MCF 10A (cell line): ENCODE measurements at regions not wholly inside any gene's neighbourhood (a gene's known extent, or its start where the extent isn't known, plus 50 kb on each side); places are given as distances from the start of the nearest gene placed in this dataset.
"Not testable (repeated sequence)": the region's sequence is repeated elsewhere in the genome, so short reads cannot be mapped to it uniquely, and the experiment has no call there.

ENCODE experiments used
- BruUV-seq: library from RNA; stranded (reverse); fragments of 400-500 nt; replicated peaks from 2 replicates; lab custom pipeline; 2021; lab: Mats Ljungman, UMichigan
- CTCF ChIA-PET: fragments of 300-600 bp; sonication (Branson Sonifier 250); formaldehyde crosslinking; extraction: SDS; loops from one replicate; lab custom pipeline; 2021; ENCODE audit warnings: antibody characterized with exemption, inconsistent platforms; lab: Yijun Ruan, JAX
- POLR2A ChIA-PET: fragments of 300-600, 350-650 bp; sonication (Branson Sonifier 250); formaldehyde crosslinking; extraction: SDS; loops from one replicate; lab custom pipeline; 2020; ENCODE audit warnings: antibody characterized with exemption, inconsistent platforms; lab: Yijun Ruan, JAX
- DNase-seq: peaks from one replicate; pipeline ENCODE4 v3.0.0-alpha.2; 2018; ENCODE audit not compliant: unreplicated experiment
- H3K27ac Mint-ChIP-seq: one replicate; pipeline ENCODE4 v1.8.0; 2022; ENCODE audit warnings: mild to moderate bottlenecking, low read depth, mixed read lengths; ENCODE audit not compliant: unreplicated experiment
- H3K27me3 Mint-ChIP-seq: one replicate; pipeline ENCODE4 v1.8.0; 2022; ENCODE audit warnings: mixed read lengths; ENCODE audit not compliant: insufficient read depth, unreplicated experiment
- H3K36me3 Mint-ChIP-seq: one replicate; pipeline ENCODE4 v1.8.0; 2022; ENCODE audit warnings: mild to moderate bottlenecking, moderate library complexity, mixed read lengths; ENCODE audit not compliant: insufficient read depth, unreplicated experiment
- H3K4me1 Mint-ChIP-seq: one replicate; pipeline ENCODE4 v1.8.0; 2022; ENCODE audit warnings: mixed read lengths; ENCODE audit not compliant: insufficient read depth, unreplicated experiment
- H3K4me3 Mint-ChIP-seq: one replicate; pipeline ENCODE4 v1.8.0; 2022; ENCODE audit warnings: mild to moderate bottlenecking, moderate library complexity, mixed read lengths; ENCODE audit not compliant: unreplicated experiment
- H3K9me3 Mint-ChIP-seq: one replicate; pipeline ENCODE4 v1.8.0; 2022; ENCODE audit warnings: mixed read lengths; ENCODE audit not compliant: unreplicated experiment
- CTCF ChIP-seq: fragments of 200-600 bp; IDR thresholded peaks from one replicate; pipeline ENCODE4 v1.8.0; 2022; ENCODE audit warnings: antibody characterized with exemption, mild to moderate bottlenecking; ENCODE audit not compliant: unreplicated experiment
- intact Hi-C: fragments of 100-400 bp; cut with micrococcal nuclease; formaldehyde crosslinking; loops from 2 replicates; pipeline ENCODE4 v1.14.1; 2022

- no peaks in the 10 kb centered on the region for H3K27me3 Mint-ChIP-seq
- ChIA-PET CTCF (no interaction called here), POLR2A (no interaction called here)
- peaks cover 14% of the 10 kb centered on the region for H3K4me1 Mint-ChIP-seq
- no peak for TF ChIP-seq CTCF
- H3K9me3 Mint-ChIP-seq, result no peaks in the 10 kb centered on the region
- BruUV-seq, result no TSS peak
- DNase-seq, result no peak
- no peaks in the 10 kb centered on the region for H3K36me3 Mint-ChIP-seq
- intact Hi-C loops, result no loop called here
- no peak overlapping the region for H3K27ac Mint-ChIP-seq
- H3K4me3 Mint-ChIP-seq, result no peak overlapping the region
Observed at GRCh38 chr7:12030116-12030515, 181.0 kb upstream of the TMEM106B start.

- no peaks in the 10 kb centered on the region for H3K9me3 Mint-ChIP-seq
- ChIA-PET POLR2A (no interaction called here), CTCF (no interaction called here)
- no peaks in the 10 kb centered on the region for H3K27me3 Mint-ChIP-seq
- DNase-seq, result no peak
- no peak for TF ChIP-seq CTCF
- intact Hi-C loops, result no loop called here
- no peak overlapping the region for H3K4me3 Mint-ChIP-seq
- H3K27ac Mint-ChIP-seq, result peak overlapping the region; percentile 75
- BruUV-seq, result no TSS peak
- peaks cover 11% of the 10 kb centered on the region for H3K4me1 Mint-ChIP-seq
- H3K36me3 Mint-ChIP-seq, result no peaks in the 10 kb centered on the region
Observed at GRCh38 chr7:12031186-12031585, 179.9 kb upstream of the TMEM106B start.

- Mint-ChIP-seq H3K9me3 (no peaks in the 10 kb centered on the region), H3K27ac (peak overlapping the region; percentile 75), H3K4me1 (peaks cover 11% of the 10 kb centered on the region), H3K36me3 (no peaks in the 10 kb centered on the region), H3K27me3 (no peaks in the 10 kb centered on the region), H3K4me3 (no peak overlapping the region)
- peak; percentile 48 for DNase-seq
- ChIA-PET CTCF (no interaction called here), POLR2A (no interaction called here)
- no TSS peak for BruUV-seq
- no peak for TF ChIP-seq CTCF
- intact Hi-C loops, result no loop called here
Observed at GRCh38 chr7:12031638-12032037, 179.5 kb upstream of the TMEM106B start.

GRCh38 chr7:12032146-12032545, 178.9 kb upstream of the TMEM106B start:
- Mint-ChIP-seq H3K27me3 (no peaks in the 10 kb centered on the region), H3K27ac (peak overlapping the region; percentile 75), H3K36me3 (no peaks in the 10 kb centered on the region), H3K9me3 (no peaks in the 10 kb centered on the region), H3K4me3 (no peak overlapping the region), H3K4me1 (peaks cover 11% of the 10 kb centered on the region)
- POLR2A ChIA-PET, result interaction anchor here (0.6 kb wide), 1 partner anchor 41 kb away, joined by 3 read pairs; no protein-coding TSS in a partner anchor
- no TSS peak for BruUV-seq
- TF ChIP-seq CTCF, result no peak
- no peak for DNase-seq
- CTCF ChIA-PET, result interaction anchor here (0.5 kb wide), 1 partner anchor 46 kb away, joined by 4 read pairs; no protein-coding TSS in a partner anchor
- intact Hi-C loops, result no loop called here

GRCh38 chr7:12043457-12043856, 167.6 kb upstream of the TMEM106B start:
- POLR2A ChIA-PET, result interaction anchor here (0.6 to 1.1 kb wide), 2 partner anchors 19 to 24 kb away, joined by 3 read pairs; no protein-coding TSS in a partner anchor
- H3K9me3 Mint-ChIP-seq, BruUV-seq, H3K4me1 Mint-ChIP-seq, H3K4me3 Mint-ChIP-seq, CTCF ChIA-PET, H3K36me3 Mint-ChIP-seq, intact Hi-C loops, H3K27ac Mint-ChIP-seq, DNase-seq, H3K27me3 Mint-ChIP-seq: not testable (repeated sequence)
